Psoas muscle (tissue), 7 donors: ENCODE measurements at regions not wholly inside any gene's neighbourhood (a gene's known extent, or its start where the extent isn't known, plus 50 kb on each side); places are given as distances from the start of the nearest gene placed in this dataset.

Source experiments
- ATAC-seq, 4 donors: fragments of 200-7000 bp; cut with Tn5 transposase; one replicate each; pipeline ENCODE4 v1.9.1; 2020; ENCODE audit warnings: moderate library complexity in 3 of 4, mild to moderate bottlenecking in 2 of 4
- DNase-seq, 2 donors: peaks; one replicate each; pipeline ENCODE4 v3.0.0-alpha.2; 2020
- H3K27ac ChIP-seq: fragments of 200-600 bp; one replicate; pipeline ENCODE4 v1.8.0; 2022
- H3K27me3 ChIP-seq, 3 donors: fragments of 200-600 bp in 1 of 3; one replicate each; pipeline versions ENCODE4 v1.6.1 to v1.8.0; 2013 to 2022; ENCODE audit warnings: low read length in 2 of 3, mild to moderate bottlenecking in 2 of 3, moderate library complexity in 1 of 3; ENCODE audit not compliant: insufficient read depth in 3 of 3
- H3K36me3 ChIP-seq, 2 donors: fragments of 200-600 bp in 1 of 2; one replicate each; pipeline versions ENCODE4 v1.6.1 to v1.8.0; 2013 to 2022; ENCODE audit warnings: low read depth in 1 of 2, mild to moderate bottlenecking in 1 of 2, moderate library complexity in 1 of 2; ENCODE audit not compliant: insufficient read depth in 1 of 2
- H3K4me1 ChIP-seq: fragments of 200-600 bp; one replicate; pipeline ENCODE4 v1.8.0; 2022
- H3K4me3 ChIP-seq: fragments of 200-600 bp; one replicate; pipeline ENCODE4 v1.8.0; 2022; ENCODE audit warnings: mild to moderate bottlenecking
- H3K9me3 ChIP-seq: fragments of 200-600 bp; one replicate; pipeline ENCODE4 v1.8.0; 2022
- WGBS, 3 donors: extraction: QIAGEN DNeasy Blood & Tissue Kit; methylation state at CpG; one replicate each; pipeline versions ENCODE4 v1.1.6 to v1.1.7; 2013; 5-methylcytosine and 5-hydroxymethylcytosine counted together
- intact Hi-C, 2 donors: fragments of 100-400 bp; cut with DNase I; formaldehyde crosslinking; loops; one replicate each; pipeline versions ENCODE4 v1.11.0 to v1.14.2; 2022
- TF ChIP-seq, protein P1 (sequence below): fragments of 200-600 bp; IDR thresholded peaks from one replicate; pipeline ENCODE4 v1.8.0; 2022; ENCODE audit warnings: antibody characterized with exemption
- donor health status: healthy with polysubstance abuse.
- donor health status: DM: no; HTN: no; CAD: no; lungs with moderate emphysema.
- donor health status: Bipolar disorder and iron deficiency.
- donor health status: healthy.
- donor health status: DM: yes; HTN: yes; CAD: no.
- donor health status: DM: no; HTN: no; CAD: no.
- donor health status: DM: yes; HTN: yes; CAD: no.

DNA sequence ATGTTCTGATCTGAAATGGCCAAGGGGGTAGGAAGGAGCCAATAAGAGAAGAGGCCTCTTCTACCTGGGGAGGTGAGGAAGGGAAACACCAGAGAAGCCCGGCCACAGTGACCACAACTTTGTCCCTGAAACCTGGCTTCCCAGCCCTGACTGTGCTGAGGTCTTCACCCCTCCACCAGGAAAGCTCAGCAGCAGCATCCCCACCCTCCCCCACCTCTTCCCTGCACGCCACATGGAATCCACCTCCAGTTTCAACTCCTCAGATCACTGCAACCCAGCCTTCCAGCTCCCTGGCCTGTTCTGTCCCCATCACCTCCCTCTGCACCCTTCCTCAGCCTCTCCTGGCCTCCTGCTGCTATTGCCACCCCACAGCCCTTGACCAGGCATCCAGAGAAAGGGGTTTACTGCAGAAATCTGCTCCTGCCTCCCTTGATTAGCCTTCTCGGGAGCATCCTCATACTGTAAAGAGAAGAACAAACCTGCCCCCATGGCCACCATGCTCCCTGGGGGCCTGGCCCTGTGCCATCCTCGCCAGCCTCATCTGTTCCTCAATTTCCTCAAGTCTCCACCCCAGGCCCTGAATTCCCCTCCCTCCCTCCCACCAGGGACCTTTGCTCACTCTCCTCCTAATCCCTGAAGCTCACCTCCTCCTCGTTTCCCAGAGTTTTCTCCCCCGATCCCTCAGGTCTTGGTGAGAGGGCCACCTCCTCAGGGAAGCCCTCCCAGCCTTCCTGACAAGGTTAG is 450.9 kb downstream of the MATN1 start:
- WGBS, 3 donors = 58 to 72% (median 64%) methylated on average over 6 of the region's 6 CpGs
- intact Hi-C loops = no loop called here
- H3K9me3 ChIP-seq = no peaks in the 10 kb centered on the region

DNA sequence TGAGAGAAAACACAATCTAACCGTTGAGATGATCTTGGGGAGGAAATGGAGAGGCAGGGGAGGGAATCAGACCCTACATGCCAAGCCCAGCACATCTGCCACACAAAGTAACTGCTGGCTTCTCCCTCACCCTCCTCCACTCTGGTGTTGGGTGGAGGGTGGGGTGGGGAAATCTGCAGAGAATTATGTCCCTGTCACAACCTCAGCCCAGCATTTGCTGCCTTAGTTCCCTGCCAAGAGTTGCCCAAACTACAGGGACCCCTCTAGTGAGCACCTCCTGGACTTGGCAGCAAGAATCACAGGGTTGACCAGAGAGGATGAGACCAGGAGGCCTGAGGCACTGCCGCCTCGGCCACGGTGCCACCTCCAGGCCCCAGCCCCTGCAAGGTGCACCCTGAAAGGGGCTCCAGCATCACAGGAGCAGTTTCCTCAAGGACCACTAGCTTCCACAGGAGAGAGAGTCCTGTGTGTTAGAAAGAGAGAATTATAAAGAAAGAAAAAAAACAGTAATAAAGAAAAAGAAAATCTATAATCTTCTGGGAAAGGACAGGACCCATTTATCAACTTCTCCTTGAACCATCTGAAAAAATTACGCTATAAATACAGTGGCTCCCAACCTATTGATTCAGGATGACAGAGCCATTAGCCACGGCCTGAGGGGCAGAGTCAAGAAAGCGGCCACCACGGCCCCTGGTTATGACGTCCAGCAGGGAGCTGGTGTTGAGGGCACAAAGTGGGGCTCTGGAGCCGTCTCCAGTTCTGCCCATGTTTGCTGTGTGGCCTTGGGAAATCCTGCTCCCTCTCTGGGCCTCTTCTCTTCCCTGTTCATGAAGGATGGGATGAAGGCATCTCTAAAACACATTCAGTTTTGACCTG is 451.7 kb downstream of the MATN1 start:
- WGBS, 3 donors = 67 to 73% (median 73%) methylated on average over 10 of the region's 10 CpGs
- intact Hi-C loops = no loop called here
- TF ChIP-seq, protein P1, sequence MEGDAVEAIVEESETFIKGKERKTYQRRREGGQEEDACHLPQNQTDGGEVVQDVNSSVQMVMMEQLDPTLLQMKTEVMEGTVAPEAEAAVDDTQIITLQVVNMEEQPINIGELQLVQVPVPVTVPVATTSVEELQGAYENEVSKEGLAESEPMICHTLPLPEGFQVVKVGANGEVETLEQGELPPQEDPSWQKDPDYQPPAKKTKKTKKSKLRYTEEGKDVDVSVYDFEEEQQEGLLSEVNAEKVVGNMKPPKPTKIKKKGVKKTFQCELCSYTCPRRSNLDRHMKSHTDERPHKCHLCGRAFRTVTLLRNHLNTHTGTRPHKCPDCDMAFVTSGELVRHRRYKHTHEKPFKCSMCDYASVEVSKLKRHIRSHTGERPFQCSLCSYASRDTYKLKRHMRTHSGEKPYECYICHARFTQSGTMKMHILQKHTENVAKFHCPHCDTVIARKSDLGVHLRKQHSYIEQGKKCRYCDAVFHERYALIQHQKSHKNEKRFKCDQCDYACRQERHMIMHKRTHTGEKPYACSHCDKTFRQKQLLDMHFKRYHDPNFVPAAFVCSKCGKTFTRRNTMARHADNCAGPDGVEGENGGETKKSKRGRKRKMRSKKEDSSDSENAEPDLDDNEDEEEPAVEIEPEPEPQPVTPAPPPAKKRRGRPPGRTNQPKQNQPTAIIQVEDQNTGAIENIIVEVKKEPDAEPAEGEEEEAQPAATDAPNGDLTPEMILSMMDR = no peak
- Histone ChIP-seq H3K27me3 (peaks cover 0 to 6% (median 0%) of the 10 kb centered on the region in 3 donors), H3K27ac (no peak overlapping the region), H3K4me1 (no peaks in the 10 kb centered on the region), H3K36me3 (no peaks in the 10 kb centered on the region), H3K9me3 (no peaks in the 10 kb centered on the region), H3K4me3 (no peak overlapping the region)
- ATAC-seq (no peak), DNase-seq (peak in 1 of 2 donors; percentile 28)

More for the DNA sequence above, 450.9 kb downstream of the MATN1 start:
- no peak overlapping the region for H3K4me3 ChIP-seq
- H3K27me3 ChIP-seq = peaks cover 0 to 6% (median 0%) of the 10 kb centered on the region in 3 donors
- no peak overlapping the region for H3K27ac ChIP-seq
- no peaks in the 10 kb centered on the region for H3K36me3 ChIP-seq
- DNase-seq (peak in 1 of 2 donors; percentile 21), ATAC-seq (no peak)
- H3K4me1 ChIP-seq = no peaks in the 10 kb centered on the region
- TF ChIP-seq, protein P1 = no peak

DNA sequence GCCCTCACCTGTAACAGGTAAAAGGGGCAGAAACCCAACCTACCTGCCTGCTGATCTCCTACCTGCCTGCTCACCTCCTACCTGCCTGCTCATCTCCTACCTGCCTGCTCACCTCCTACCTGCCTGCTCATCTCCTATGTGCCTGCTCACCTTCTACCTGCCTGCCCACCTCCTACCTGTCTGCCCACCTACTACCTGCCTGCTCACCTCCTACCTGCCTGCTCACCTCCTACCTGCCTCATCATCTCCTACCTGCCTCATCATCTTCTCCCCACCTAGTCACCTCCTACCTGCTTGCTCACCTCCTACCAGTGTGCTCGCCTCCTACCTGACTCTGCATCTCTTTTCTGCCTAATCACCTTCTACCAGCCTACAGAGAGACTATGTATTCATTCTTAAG is 452.9 kb downstream of the MATN1 start:
- TF ChIP-seq, protein P1 = no peak
- no peaks in the 10 kb centered on the region for H3K9me3 ChIP-seq
- H3K27me3 ChIP-seq = peaks cover 0 to 6% (median 0%) of the 10 kb centered on the region in 3 donors
- H3K27ac ChIP-seq = no peak overlapping the region
- no peak overlapping the region for H3K4me3 ChIP-seq
- H3K4me1 ChIP-seq = no peaks in the 10 kb centered on the region
- 86 to 90% (median 89%) methylated on average over 1 of the region's 1 CpG for WGBS, 3 donors
- peak in 1 of 2 donors; percentile 13 for DNase-seq
- intact Hi-C loops = no loop called here
- H3K36me3 ChIP-seq = no peaks in the 10 kb centered on the region
- ATAC-seq = no peak

DNA sequence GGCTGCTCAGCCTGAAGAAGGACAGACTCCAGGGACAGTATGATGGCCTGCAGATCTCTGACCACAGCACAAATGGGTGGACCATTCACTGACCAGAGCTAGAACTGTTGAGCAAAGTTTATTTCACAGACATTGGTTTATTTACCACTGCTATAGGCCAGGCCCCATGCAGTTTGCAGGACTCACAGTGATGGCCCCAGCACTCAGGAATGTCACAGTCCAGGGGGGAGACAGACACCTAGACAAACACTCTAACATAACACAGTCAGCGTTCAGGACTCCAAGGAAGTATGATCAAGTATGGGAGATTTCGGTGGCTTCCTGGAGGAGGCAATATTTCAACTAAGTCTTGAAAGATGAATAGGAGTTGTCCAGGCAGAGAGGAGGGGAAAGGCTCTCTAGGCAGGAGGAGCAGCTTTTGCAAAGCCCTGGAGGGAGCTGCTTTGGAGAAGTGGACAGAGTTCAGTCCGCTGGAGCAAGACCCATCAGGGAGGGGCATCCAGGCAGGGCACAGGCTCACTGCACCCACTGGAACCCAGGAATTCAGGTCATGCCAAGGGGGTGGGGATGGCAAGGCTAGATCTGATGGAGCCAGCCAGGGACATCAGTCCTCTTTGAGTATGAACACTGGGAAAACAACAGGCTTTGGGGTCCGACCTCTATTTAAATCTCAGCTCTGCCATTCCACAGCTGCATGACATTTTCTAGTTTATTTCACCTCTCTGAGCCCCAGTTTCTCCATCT is 454.3 kb downstream of the MATN1 start:
- ATAC-seq (no peak), DNase-seq (peak in 1 of 2 donors; percentile 26)
- no peaks in the 10 kb centered on the region for H3K36me3 ChIP-seq
- TF ChIP-seq, protein P1 = no peak
- H3K9me3 ChIP-seq = no peaks in the 10 kb centered on the region
- H3K4me1 ChIP-seq = no peaks in the 10 kb centered on the region
- H3K4me3 ChIP-seq = no peak overlapping the region
- H3K27me3 ChIP-seq = peaks cover 0 to 9% (median 0%) of the 10 kb centered on the region in 3 donors
- WGBS, 3 donors = 66 to 80% (median 73%) methylated on average over 4 of the region's 4 CpGs
- intact Hi-C loops = no loop called here
- H3K27ac ChIP-seq = no peak overlapping the region
